ENCODE measurements at regions not wholly inside any gene's neighbourhood (a gene's known extent, or its start where the extent isn't known, plus 50 kb on each side); places are given as distances from the start of the nearest gene placed in this dataset.
"Not testable (repeated sequence)": the region's sequence is repeated elsewhere in the genome, so short reads cannot be mapped to it uniquely, and the experiment has no call there.

DNA sequence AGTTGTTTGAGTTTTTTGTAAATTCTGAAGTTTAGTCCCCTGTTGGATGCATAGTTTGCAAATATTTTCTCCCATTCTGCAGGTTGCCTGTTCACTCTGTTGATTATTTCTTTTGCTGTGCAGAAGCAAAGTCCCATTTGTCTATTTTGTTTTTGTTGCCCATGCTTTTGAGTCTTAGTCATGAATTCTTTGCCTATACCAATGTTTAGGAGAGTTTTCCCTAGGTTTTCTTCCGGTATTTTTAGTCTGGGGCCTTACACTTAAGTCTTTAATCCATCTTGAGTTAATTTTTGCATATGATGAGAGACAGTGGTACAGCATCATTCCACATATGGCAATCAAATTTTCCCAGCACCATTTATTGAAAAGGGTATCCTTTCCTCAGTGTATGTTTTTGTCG is 405.8 kb upstream of the RPS6KA3 start:
- H3K9me2 ChIP-seq (replicated peaks; ENCODE audit: low read depth, low read length): no peaks in the 10 kb centered on the region
- H2AFZ ChIP-seq (ENCODE audit: low read length): no peak overlapping the region
- H3K9ac ChIP-seq (ENCODE audit: low read depth, low read length, poor library complexity, severe bottlenecking): no peak overlapping the region
- no peak overlapping the region for H3K4me3 ChIP-seq (ENCODE audit: low read length, poor library complexity, severe bottlenecking)
- H3K9me3 ChIP-seq (ENCODE audit: insufficient read depth, low read depth, low read length): no peaks in the 10 kb centered on the region
- H4K20me1 ChIP-seq (ENCODE audit: insufficient read depth, low read length, poor library complexity, severe bottlenecking): no peaks in the 10 kb centered on the region
- no peak overlapping the region for H3K4me2 ChIP-seq (ENCODE audit: low read depth, low read length, poor library complexity, severe bottlenecking)
- no peak for TF ChIP-seq EZH2phosphoT487 (IDR thresholded peaks at IDR 0.05; ENCODE audit: borderline replicate concordance)
- TF ChIP-seq, protein P1, sequence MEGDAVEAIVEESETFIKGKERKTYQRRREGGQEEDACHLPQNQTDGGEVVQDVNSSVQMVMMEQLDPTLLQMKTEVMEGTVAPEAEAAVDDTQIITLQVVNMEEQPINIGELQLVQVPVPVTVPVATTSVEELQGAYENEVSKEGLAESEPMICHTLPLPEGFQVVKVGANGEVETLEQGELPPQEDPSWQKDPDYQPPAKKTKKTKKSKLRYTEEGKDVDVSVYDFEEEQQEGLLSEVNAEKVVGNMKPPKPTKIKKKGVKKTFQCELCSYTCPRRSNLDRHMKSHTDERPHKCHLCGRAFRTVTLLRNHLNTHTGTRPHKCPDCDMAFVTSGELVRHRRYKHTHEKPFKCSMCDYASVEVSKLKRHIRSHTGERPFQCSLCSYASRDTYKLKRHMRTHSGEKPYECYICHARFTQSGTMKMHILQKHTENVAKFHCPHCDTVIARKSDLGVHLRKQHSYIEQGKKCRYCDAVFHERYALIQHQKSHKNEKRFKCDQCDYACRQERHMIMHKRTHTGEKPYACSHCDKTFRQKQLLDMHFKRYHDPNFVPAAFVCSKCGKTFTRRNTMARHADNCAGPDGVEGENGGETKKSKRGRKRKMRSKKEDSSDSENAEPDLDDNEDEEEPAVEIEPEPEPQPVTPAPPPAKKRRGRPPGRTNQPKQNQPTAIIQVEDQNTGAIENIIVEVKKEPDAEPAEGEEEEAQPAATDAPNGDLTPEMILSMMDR (conservative IDR thresholded peaks at IDR 0.05; ENCODE audit: low read length): no peak
- no peaks in the 10 kb centered on the region for H3K4me1 ChIP-seq (ENCODE audit: insufficient read depth, low read length, poor library complexity, severe bottlenecking)
- no peaks in the 10 kb centered on the region for H3K27me3 ChIP-seq (ENCODE audit: insufficient read depth, low read length, poor library complexity, severe bottlenecking)
- H3K36me3 ChIP-seq (ENCODE audit: insufficient read depth, low read length): no peaks in the 10 kb centered on the region
- H3F3A ChIP-seq (ENCODE audit: low read depth): no peaks in the 10 kb centered on the region
- no peaks in the 10 kb centered on the region for H3K79me2 ChIP-seq (ENCODE audit: insufficient read depth, low read length)

DNA sequence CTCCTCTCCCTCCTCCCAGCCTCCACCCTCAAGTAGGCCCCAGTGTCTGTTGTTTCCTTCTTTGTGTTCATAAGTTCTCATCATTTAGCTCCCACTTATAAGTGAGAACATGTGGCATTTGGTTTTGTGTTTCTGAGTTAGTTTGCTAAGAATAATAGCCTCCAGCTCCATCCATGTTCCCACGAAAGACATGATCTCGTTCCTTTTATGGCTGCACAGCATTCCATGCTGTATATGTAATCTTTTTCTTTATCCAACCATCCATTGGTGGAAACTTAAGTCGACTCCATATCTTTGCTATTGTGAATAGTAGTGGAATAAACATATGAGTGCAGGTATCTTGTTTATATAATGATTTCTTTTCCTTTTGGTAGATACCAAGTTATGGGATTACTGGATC is 405.0 kb upstream of the RPS6KA3 start:
- H3K36me3 ChIP-seq (ENCODE audit: insufficient read depth, low read length); H3K27me3 ChIP-seq (ENCODE audit: insufficient read depth, low read length, poor library complexity, severe bottlenecking); H2AFZ ChIP-seq (ENCODE audit: low read length): not testable (repeated sequence)

GRCh38 chrX:20670611-20671010 is 403.9 kb upstream of the RPS6KA3 start:
- no peaks in the 10 kb centered on the region for H3K4me1 ChIP-seq (ENCODE audit: insufficient read depth, low read length, poor library complexity, severe bottlenecking)
- no peaks in the 10 kb centered on the region for H3K27me3 ChIP-seq (ENCODE audit: insufficient read depth, low read length, poor library complexity, severe bottlenecking)
- no peak overlapping the region for H3K4me3 ChIP-seq (ENCODE audit: low read length, poor library complexity, severe bottlenecking)
- no peak for TF ChIP-seq EZH2phosphoT487 (IDR thresholded peaks at IDR 0.05; ENCODE audit: borderline replicate concordance)
- TF ChIP-seq, protein P1 (conservative IDR thresholded peaks at IDR 0.05; ENCODE audit: low read length): no peak
- no peaks in the 10 kb centered on the region for H4K20me1 ChIP-seq (ENCODE audit: insufficient read depth, low read length, poor library complexity, severe bottlenecking)
- H3F3A ChIP-seq (ENCODE audit: low read depth): no peaks in the 10 kb centered on the region
- H3K9me3 ChIP-seq (ENCODE audit: insufficient read depth, low read depth, low read length): no peaks in the 10 kb centered on the region
- H3K9ac ChIP-seq (ENCODE audit: low read depth, low read length, poor library complexity, severe bottlenecking): no peak overlapping the region
- H3K4me2 ChIP-seq (ENCODE audit: low read depth, low read length, poor library complexity, severe bottlenecking): no peak overlapping the region
- no peak overlapping the region for H2AFZ ChIP-seq (ENCODE audit: low read length)
- no peaks in the 10 kb centered on the region for H3K36me3 ChIP-seq (ENCODE audit: insufficient read depth, low read length)
- no peaks in the 10 kb centered on the region for H3K9me2 ChIP-seq (replicated peaks; ENCODE audit: low read depth, low read length)
- H3K79me2 ChIP-seq (ENCODE audit: insufficient read depth, low read length): no peaks in the 10 kb centered on the region

More for the DNA sequence above, 405.0 kb upstream of the RPS6KA3 start:
- H4K20me1 ChIP-seq (ENCODE audit: insufficient read depth, low read length, poor library complexity, severe bottlenecking); H3K4me1 ChIP-seq (ENCODE audit: insufficient read depth, low read length, poor library complexity, severe bottlenecking); H3K9ac ChIP-seq (ENCODE audit: low read depth, low read length, poor library complexity, severe bottlenecking); H3K4me2 ChIP-seq (ENCODE audit: low read depth, low read length, poor library complexity, severe bottlenecking); H3K4me3 ChIP-seq (ENCODE audit: low read length, poor library complexity, severe bottlenecking); H3F3A ChIP-seq (ENCODE audit: low read depth); H3K9me2 ChIP-seq (replicated peaks; ENCODE audit: low read depth, low read length); H3K9me3 ChIP-seq (ENCODE audit: insufficient read depth, low read depth, low read length); H3K79me2 ChIP-seq (ENCODE audit: insufficient read depth, low read length): not testable (repeated sequence)

DNA sequence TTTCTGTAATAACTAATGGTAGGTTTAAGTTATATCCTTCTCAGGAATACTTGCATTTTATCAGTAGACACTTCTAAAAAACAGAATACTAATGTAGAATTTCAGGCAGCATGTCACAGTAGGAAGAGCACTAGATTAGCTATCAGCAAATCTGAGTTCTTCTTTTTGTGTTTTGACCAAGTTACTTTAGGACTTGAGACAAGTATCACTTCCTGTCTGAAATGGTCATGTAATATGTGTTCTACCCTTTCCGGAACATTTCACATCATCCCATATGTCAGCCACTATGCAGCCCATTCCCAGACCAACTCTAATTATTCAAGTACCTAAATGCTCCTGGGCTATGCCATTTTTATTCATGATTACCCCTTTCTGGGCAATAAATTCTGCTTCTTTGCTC is 401.8 kb upstream of the RPS6KA3 start:
- Histone ChIP-seq H2AFZ (ENCODE audit: low read length) (no peak overlapping the region), H3K9me3 (ENCODE audit: insufficient read depth, low read depth, low read length) (no peaks in the 10 kb centered on the region), H3K9me2 (replicated peaks; ENCODE audit: low read depth, low read length) (no peaks in the 10 kb centered on the region), H3K36me3 (ENCODE audit: insufficient read depth, low read length) (no peaks in the 10 kb centered on the region), H3K79me2 (ENCODE audit: insufficient read depth, low read length) (no peaks in the 10 kb centered on the region), H3K4me1 (ENCODE audit: insufficient read depth, low read length, poor library complexity, severe bottlenecking) (no peaks in the 10 kb centered on the region), H3K4me3 (ENCODE audit: low read length, poor library complexity, severe bottlenecking) (no peak overlapping the region), H3K9ac (ENCODE audit: low read depth, low read length, poor library complexity, severe bottlenecking) (no peak overlapping the region), H3K27me3 (ENCODE audit: insufficient read depth, low read length, poor library complexity, severe bottlenecking) (no peaks in the 10 kb centered on the region), H3F3A (ENCODE audit: low read depth) (no peaks in the 10 kb centered on the region), H4K20me1 (ENCODE audit: insufficient read depth, low read length, poor library complexity, severe bottlenecking) (no peaks in the 10 kb centered on the region), H3K4me2 (ENCODE audit: low read depth, low read length, poor library complexity, severe bottlenecking) (no peak overlapping the region)
- TF ChIP-seq EZH2phosphoT487 (IDR thresholded peaks at IDR 0.05; ENCODE audit: borderline replicate concordance): no peak
- TF ChIP-seq, protein P1 (conservative IDR thresholded peaks at IDR 0.05; ENCODE audit: low read length): no peak
